WERI-Rb-1 (cell line): ENCODE measurements at regions not wholly inside any gene's neighbourhood (a gene's known extent, or its start where the extent isn't known, plus 50 kb on each side); places are given as distances from the start of the nearest gene placed in this dataset.

Source experiments
- DNase-seq: peaks from one replicate; pipeline ENCODE4 v3.0.0-alpha.2; 2020
- H3K27ac ChIP-seq: fragments of 250-450 bp; sonication (Bioruptor Pico); 2 replicates; pipeline ENCODE4 v1.5.1; 2020; ENCODE audit warnings: mild to moderate bottlenecking, moderate library complexity
- H3K27me3 ChIP-seq: fragments of 250-450 bp; sonication (Bioruptor Pico); 2 replicates; pipeline ENCODE4 v1.5.1; 2021; ENCODE audit warnings: mild to moderate bottlenecking, low read depth, moderate library complexity; ENCODE audit not compliant: insufficient read depth, severe bottlenecking
- H3K36me3 ChIP-seq: fragments of 250-450 bp; sonication (Bioruptor Pico); 2 replicates; pipeline ENCODE4 v1.5.1; 2020; ENCODE audit warnings: mild to moderate bottlenecking, moderate library complexity
- H3K4me3 ChIP-seq: 2 replicates; pipeline ENCODE4 v1.5.1; 2011; ENCODE audit warnings: low read depth, mild to moderate bottlenecking, control low read depth, low read length
- H3K9me3 ChIP-seq: fragments of 250-450 bp; sonication (Bioruptor Pico); 2 replicates; pipeline ENCODE4 v1.5.1; 2021; ENCODE audit warnings: mild to moderate bottlenecking, moderate library complexity; ENCODE audit not compliant: severe bottlenecking
- CTCF ChIP-seq: IDR thresholded peaks from 2 replicates; pipeline ENCODE4 v1.5.1; 2011; ENCODE audit warnings: low read depth, mild to moderate bottlenecking, control low read depth, inconsistent platforms, low read length

DNA sequence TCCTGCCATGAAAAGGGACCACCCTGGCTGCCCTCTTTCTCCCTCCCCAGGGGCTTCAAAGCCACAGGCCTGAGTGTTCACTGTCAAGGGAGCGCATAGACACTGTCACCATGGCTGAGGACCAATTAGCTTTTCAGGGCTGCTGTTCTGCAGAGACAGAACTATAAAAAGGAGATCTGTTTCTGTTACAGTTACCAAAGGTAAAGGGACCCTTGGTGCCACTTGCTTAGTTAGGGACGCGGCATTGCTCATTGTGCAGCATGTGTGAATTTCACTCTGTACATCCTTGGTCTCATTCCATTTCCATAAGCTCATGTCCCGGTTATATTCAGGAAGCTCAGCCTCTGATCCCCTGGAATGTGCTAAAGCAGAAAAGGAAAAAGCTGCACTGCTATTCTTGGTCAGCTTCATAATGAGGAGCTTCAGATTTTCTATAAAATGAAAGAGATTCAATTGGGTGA, 55.5 kb upstream of the RNF152 start:
- H3K27ac ChIP-seq: no peak overlapping the region
- no peaks in the 10 kb centered on the region for H3K36me3 ChIP-seq
- H3K4me3 ChIP-seq: no peak overlapping the region
- DNase-seq: no peak
- H3K9me3 ChIP-seq: no peaks in the 10 kb centered on the region
- TF ChIP-seq CTCF: no peak
- H3K27me3 ChIP-seq: no peaks in the 10 kb centered on the region

- Histone ChIP-seq H3K27ac (no peak overlapping the region), H3K27me3 (no peaks in the 10 kb centered on the region), H3K36me3 (no peaks in the 10 kb centered on the region), H3K9me3 (no peaks in the 10 kb centered on the region), H3K4me3 (no peak overlapping the region)
- TF ChIP-seq CTCF: no peak
- no peak for DNase-seq
Observed at GRCh38 chr18:61946449-61946848, 53.6 kb upstream of the RNF152 start.

DNA sequence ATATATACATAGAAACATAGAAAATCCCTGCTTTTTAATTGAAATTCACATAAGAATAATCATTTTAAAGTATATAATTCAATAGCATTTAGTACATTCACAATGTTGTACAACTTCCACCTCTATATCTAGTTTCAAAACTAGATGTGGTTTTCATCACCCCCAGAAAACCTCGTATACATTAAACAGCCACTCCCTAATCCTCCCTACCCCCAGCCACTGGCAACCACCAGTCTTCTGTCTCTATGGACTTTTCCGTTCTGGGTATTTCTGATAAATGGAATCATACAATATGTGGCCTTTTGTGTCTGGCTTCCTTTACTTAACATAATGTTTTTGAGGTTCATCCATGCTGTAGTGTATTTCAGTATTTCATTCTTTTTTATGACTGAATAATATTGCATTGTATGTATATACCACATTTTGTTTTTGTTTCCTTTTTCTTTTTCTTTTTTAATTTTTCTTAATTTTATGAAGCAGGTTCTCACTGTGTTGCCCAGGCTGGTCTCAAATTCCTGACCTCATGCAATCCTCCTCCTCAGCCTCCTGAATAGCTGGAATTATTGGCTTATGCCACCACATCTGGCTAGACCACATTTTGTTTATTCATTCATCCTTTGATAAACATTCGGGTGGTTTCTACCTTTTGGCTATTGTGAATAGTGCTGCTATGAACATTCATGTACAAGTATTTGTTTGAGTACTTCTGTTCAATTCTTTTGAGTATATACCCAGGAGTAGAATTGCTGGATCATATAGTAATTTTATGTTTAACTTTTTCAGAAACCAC, 50.6 kb upstream of the RNF152 start:
- Histone ChIP-seq H3K27me3 (no peaks in the 10 kb centered on the region), H3K9me3 (no peaks in the 10 kb centered on the region), H3K36me3 (no peaks in the 10 kb centered on the region), H3K4me3 (no peak overlapping the region), H3K27ac (no peak overlapping the region)
- TF ChIP-seq CTCF: no peak
- DNase-seq: no peak
